A549 (cell line): ENCODE measurements at regions not wholly inside any gene's neighbourhood (a gene's known extent, or its start where the extent isn't known, plus 50 kb on each side); places are given as distances from the start of the nearest gene placed in this dataset.

Experiments used
- CHD2 ChIP-seq: fragments of 150-350 bp; IDR thresholded peaks from 2 replicates; pipeline ENCODE4 v1.6.1; 2014; ENCODE audit warnings: low read length; ENCODE audit not compliant: partially characterized antibody
- CTCF ChIP-seq: fragments of >200 bp; sonication (Bioruptor Twin); formaldehyde crosslinking; IDR thresholded peaks from 3 replicates; pipeline ENCODE4 v1.5.1; 2016
- JUN ChIP-seq, 2 experiments: fragments of >200 bp; sonication (Bioruptor Twin); formaldehyde crosslinking; IDR thresholded peaks; 2 replicates in 1 of 2; 3 replicates in 1 of 2; pipeline ENCODE4 v1.6.1; 2016 to 2017
- JUNB ChIP-seq: fragments of >200 bp; sonication (Bioruptor Twin); formaldehyde crosslinking; IDR thresholded peaks from 2 replicates; pipeline ENCODE4 v1.6.1; 2016
- MAFK ChIP-seq: fragments of 450-650 bp; IDR thresholded peaks from 2 replicates; pipeline ENCODE4 v1.6.1; 2014; ENCODE audit not compliant: partially characterized antibody
- MYC ChIP-seq: IDR thresholded peaks from 2 replicates; pipeline ENCODE4 v1.6.1; 2012; ENCODE audit warnings: mild to moderate bottlenecking, inconsistent platforms, low read length, improper control_type of control experiment, borderline replicate concordance
- POLR2A ChIP-seq: IDR thresholded peaks from 2 replicates; pipeline ENCODE4 v1.6.1; 2012; ENCODE audit warnings: mild to moderate bottlenecking, low read length
- RAD21 ChIP-seq, 2 experiments: fragments of >200 bp in 1 of 2; sonication (Bioruptor Twin) in 1 of 2; formaldehyde crosslinking in 1 of 2; IDR thresholded peaks in 1 of 2; conservative IDR thresholded peaks in 1 of 2; 2 replicates in 1 of 2; 3 replicates in 1 of 2; pipeline ENCODE4 v1.6.1; 2012 to 2018; ENCODE audit warnings: inconsistent platforms in 1 of 2
- RARB ChIP-seq: fragments of 250-450 bp; sonication (Bioruptor Pico); IDR thresholded peaks from 2 replicates; pipeline ENCODE4 v1.8.0; 2021; ENCODE audit warnings: mild to moderate bottlenecking, moderate library complexity
- REST ChIP-seq: fragments of 200-600 bp; sonication (generic); IDR thresholded peaks from 2 replicates; pipeline ENCODE4 v1.6.1; 2016; ENCODE audit warnings: antibody characterized with exemption, mild to moderate bottlenecking, moderate library complexity
- SREBF2 ChIP-seq: fragments of 450-650 bp; IDR thresholded peaks from 2 replicates; pipeline ENCODE4 v1.6.1; 2014; ENCODE audit warnings: mild to moderate bottlenecking, moderate library complexity
- ZFP36 ChIP-seq: fragments of 450-650 bp; IDR thresholded peaks from 2 replicates; pipeline ENCODE4 v1.6.1; 2014; ENCODE audit warnings: borderline replicate concordance; ENCODE audit not compliant: partially characterized antibody
- ZSCAN20 ChIP-seq: fragments of 250-450 bp; sonication (Bioruptor Pico); IDR thresholded peaks from 2 replicates; pipeline ENCODE4 v1.8.0; 2022; ENCODE audit warnings: mild to moderate bottlenecking, moderate library complexity

GRCh38 chr1:80646053-80646452, 1154.7 kb upstream of the ADGRL2 start:
- TF ChIP-seq RAD21 (conservative IDR thresholded peaks at IDR 0.05 in 1 of 2, IDR thresholded peaks at IDR 0.05 in 1 of 2) (no peak), ZFP36 (no peak), CTCF (no peak), JUN (IDR thresholded peaks at IDR 0.05) (no peak), CHD2 (no peak), MAFK (no peak), REST (no peak), JUNB (no peak), ZSCAN20 (CRISPR knock-in tag) (no peak), MYC (no peak), POLR2A (no peak), SREBF2 (no peak), RARB (CRISPR knock-in tag) (no peak)
